ENCODE measurements at regions not wholly inside any gene's neighbourhood (a gene's known extent, or its start where the extent isn't known, plus 50 kb on each side); places are given as distances from the start of the nearest gene placed in this dataset.

DNA sequence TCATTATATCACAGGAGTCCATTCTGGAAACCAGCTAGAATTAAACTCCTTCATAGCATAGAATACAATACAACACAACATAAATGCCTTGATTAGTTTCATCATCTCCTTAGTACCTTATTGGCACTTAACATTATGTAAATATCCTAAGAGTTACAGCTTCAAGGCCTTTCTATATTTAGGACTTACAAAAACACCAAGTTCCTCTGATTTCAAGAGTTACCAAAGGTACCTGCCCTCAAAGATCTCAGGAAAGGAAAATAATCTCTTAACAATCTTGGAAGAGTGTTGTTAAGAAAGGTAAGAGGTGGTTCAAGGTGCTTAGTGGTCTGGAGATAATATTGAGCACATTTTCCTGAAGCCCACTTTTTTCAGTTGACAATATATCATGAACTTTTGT, 477.7 kb downstream of the IGSF11 start:
- Histone ChIP-seq H3K4me2 (ENCODE audit: low read length) (no peak overlapping the region), H3K79me1 (ENCODE audit: low read length) (no peaks in the 10 kb centered on the region), H2BK120ac (ENCODE audit: insufficient read depth, low read length, poor library complexity) (no peak overlapping the region), H3K9me3 (ENCODE audit: insufficient read depth, low read depth, low read length) (no peaks in the 10 kb centered on the region), H3K4me3 (ENCODE audit: low read depth, low read length) (no peak overlapping the region), H3K27me3 (ENCODE audit: insufficient read depth, low read length) (no peaks in the 10 kb centered on the region), H3K79me2 (ENCODE audit: control insufficient read depth, insufficient read depth, low read length, poor library complexity) (no peaks in the 10 kb centered on the region), H2BK12ac (ENCODE audit: low read length) (no peak overlapping the region), H2AK5ac (ENCODE audit: low read length) (no peak overlapping the region), H3K4me1 (ENCODE audit: control insufficient read depth in 1 of 2, insufficient read depth in 2 of 2, low read length in 2 of 2) (no peaks in the 10 kb centered on the region), H3K36me3 (ENCODE audit: control insufficient read depth in 1 of 2, insufficient read depth in 2 of 2, low read length in 2 of 2) (no peaks in the 10 kb centered on the region), H3K9ac (ENCODE audit: low read length) (no peak overlapping the region), H3K14ac (ENCODE audit: low read length) (no peak overlapping the region), H3K23ac (ENCODE audit: low read length) (no peak overlapping the region), H3K27ac (ENCODE audit: low read depth, low read length) (no peak overlapping the region), H2AFZ (ENCODE audit: insufficient read depth, low read length, poor library complexity) (no peak overlapping the region), H2BK5ac (ENCODE audit: low read depth, low read length, poor library complexity) (no peak overlapping the region), H3K4ac (ENCODE audit: low read depth, low read length) (no peak overlapping the region), H4K12ac (ENCODE audit: low read depth, low read length) (no peak overlapping the region), H3K18ac (ENCODE audit: low read length) (no peak overlapping the region), H4K8ac (ENCODE audit: low read depth, low read length) (no peak overlapping the region), H4K91ac (ENCODE audit: low read depth, low read length) (no peak overlapping the region)
- DNase-seq, result no peak

DNA sequence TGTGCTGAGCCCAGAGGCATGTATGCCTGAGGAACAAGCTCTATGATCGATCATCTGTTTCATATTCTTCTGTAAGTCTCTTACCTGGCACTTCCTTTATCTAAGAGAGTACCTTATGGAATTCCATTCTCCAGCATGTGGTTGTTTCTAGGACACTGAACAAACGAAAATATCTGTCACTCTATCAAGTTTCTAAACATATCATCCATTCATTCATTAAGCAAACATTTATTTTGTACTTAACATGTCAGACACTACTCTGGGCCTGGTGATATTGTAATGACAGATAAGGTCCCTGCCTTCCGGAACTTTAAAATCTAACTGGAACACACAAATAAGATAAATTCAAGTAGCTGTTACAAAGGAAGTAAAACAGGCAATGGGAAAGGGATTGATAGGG, 477.1 kb downstream of the IGSF11 start:
- no peak overlapping the region for H3K18ac ChIP-seq (ENCODE audit: low read length)
- H3K9ac ChIP-seq (ENCODE audit: low read length), result no peak overlapping the region
- no peak overlapping the region for H4K91ac ChIP-seq (ENCODE audit: low read depth, low read length)

GRCh38 chr3:118559286-118559685, 475.4 kb downstream of the IGSF11 start:
- WGBS (ENCODE audit: extremely low coverage, insufficient coverage, insufficient read length), result no CpG with 5 or more reads among the region's 1 CpG
- no peaks in the 10 kb centered on the region for H3K9me3 ChIP-seq (ENCODE audit: insufficient read depth, low read depth, low read length)
- no peaks in the 10 kb centered on the region for H3K79me1 ChIP-seq (ENCODE audit: low read length)

More for the DNA sequence above, 477.1 kb downstream of the IGSF11 start:
- no peak overlapping the region for H2BK120ac ChIP-seq (ENCODE audit: insufficient read depth, low read length, poor library complexity)
- no peak for DNase-seq
- no peak overlapping the region for H3K23ac ChIP-seq (ENCODE audit: low read length)
- H3K27ac ChIP-seq (ENCODE audit: low read depth, low read length), result no peak overlapping the region
- no peak overlapping the region for H2BK12ac ChIP-seq (ENCODE audit: low read length)
- no peak overlapping the region for H3K4me2 ChIP-seq (ENCODE audit: low read length)
- H3K4me1 ChIP-seq (ENCODE audit: control insufficient read depth in 1 of 2, insufficient read depth in 2 of 2, low read length in 2 of 2), result no peaks in the 10 kb centered on the region
- no peak overlapping the region for H4K8ac ChIP-seq (ENCODE audit: low read depth, low read length)
- no peak overlapping the region for H2AK5ac ChIP-seq (ENCODE audit: low read length)
- H3K79me1 ChIP-seq (ENCODE audit: low read length), result no peaks in the 10 kb centered on the region
- H3K79me2 ChIP-seq (ENCODE audit: control insufficient read depth, insufficient read depth, low read length, poor library complexity), result no peaks in the 10 kb centered on the region
- no peak overlapping the region for H3K4me3 ChIP-seq (ENCODE audit: low read depth, low read length)
- H3K9me3 ChIP-seq (ENCODE audit: insufficient read depth, low read depth, low read length), result no peaks in the 10 kb centered on the region
- H3K4ac ChIP-seq (ENCODE audit: low read depth, low read length), result no peak overlapping the region
- no peak overlapping the region for H2BK5ac ChIP-seq (ENCODE audit: low read depth, low read length, poor library complexity)
- no peaks in the 10 kb centered on the region for H3K27me3 ChIP-seq (ENCODE audit: insufficient read depth, low read length)
- no CpG with 5 or more reads among the region's 3 CpGs for WGBS (ENCODE audit: extremely low coverage, insufficient coverage, insufficient read length)
- no peak overlapping the region for H3K14ac ChIP-seq (ENCODE audit: low read length)
- H2AFZ ChIP-seq (ENCODE audit: insufficient read depth, low read length, poor library complexity), result no peak overlapping the region
- H4K12ac ChIP-seq (ENCODE audit: low read depth, low read length), result no peak overlapping the region
- H3K36me3 ChIP-seq (ENCODE audit: control insufficient read depth in 1 of 2, insufficient read depth in 2 of 2, low read length in 2 of 2), result no peaks in the 10 kb centered on the region

DNA sequence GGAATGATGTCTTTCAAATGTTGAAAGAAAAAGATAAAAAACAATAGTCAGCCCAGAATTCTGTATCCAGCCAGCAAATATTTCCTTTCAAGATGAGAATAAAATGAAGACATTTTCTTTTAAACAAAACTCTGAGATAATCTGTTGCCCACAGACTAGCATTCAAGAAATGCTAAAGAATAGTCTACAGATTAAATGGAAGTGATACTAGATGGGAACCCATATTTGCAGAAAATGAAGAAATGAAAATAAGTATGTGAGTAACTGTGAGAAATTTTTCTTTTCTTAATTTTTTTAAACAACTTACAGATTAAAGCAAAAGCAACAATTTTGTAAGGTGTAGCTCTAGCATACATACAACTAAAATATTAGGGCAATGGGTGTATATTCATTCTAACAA, 469.8 kb downstream of the IGSF11 start:
- Histone ChIP-seq H3K23ac (ENCODE audit: low read length) (no peak overlapping the region), H4K91ac (ENCODE audit: low read depth, low read length) (no peak overlapping the region)

More at GRCh38 chr3:118559286-118559685, 475.4 kb downstream of the IGSF11 start:
- H2BK120ac ChIP-seq (ENCODE audit: insufficient read depth, low read length, poor library complexity), result no peak overlapping the region
- no peaks in the 10 kb centered on the region for H3K36me3 ChIP-seq (ENCODE audit: control insufficient read depth in 1 of 2, insufficient read depth in 2 of 2, low read length in 2 of 2)
- no peak overlapping the region for H3K9ac ChIP-seq (ENCODE audit: low read length)
- no peak overlapping the region for H4K12ac ChIP-seq (ENCODE audit: low read depth, low read length)
- H2BK12ac ChIP-seq (ENCODE audit: low read length), result no peak overlapping the region
- H3K27ac ChIP-seq (ENCODE audit: low read depth, low read length), result no peak overlapping the region
- no peaks in the 10 kb centered on the region for H3K27me3 ChIP-seq (ENCODE audit: insufficient read depth, low read length)
- no peaks in the 10 kb centered on the region for H3K79me2 ChIP-seq (ENCODE audit: control insufficient read depth, insufficient read depth, low read length, poor library complexity)
- no peak overlapping the region for H3K14ac ChIP-seq (ENCODE audit: low read length)
- no peak overlapping the region for H3K4me2 ChIP-seq (ENCODE audit: low read length)
- H2BK5ac ChIP-seq (ENCODE audit: low read depth, low read length, poor library complexity), result no peak overlapping the region
- DNase-seq, result no peak
- H3K4me1 ChIP-seq (ENCODE audit: control insufficient read depth in 1 of 2, insufficient read depth in 2 of 2, low read length in 2 of 2), result no peaks in the 10 kb centered on the region
- H4K91ac ChIP-seq (ENCODE audit: low read depth, low read length), result no peak overlapping the region
- no peak overlapping the region for H3K23ac ChIP-seq (ENCODE audit: low read length)
- no peak overlapping the region for H4K8ac ChIP-seq (ENCODE audit: low read depth, low read length)
- H3K18ac ChIP-seq (ENCODE audit: low read length), result no peak overlapping the region
- no peak overlapping the region for H2AFZ ChIP-seq (ENCODE audit: insufficient read depth, low read length, poor library complexity)
- no peak overlapping the region for H3K4ac ChIP-seq (ENCODE audit: low read depth, low read length)
- H2AK5ac ChIP-seq (ENCODE audit: low read length), result no peak overlapping the region
- no peak overlapping the region for H3K4me3 ChIP-seq (ENCODE audit: low read depth, low read length)

DNA sequence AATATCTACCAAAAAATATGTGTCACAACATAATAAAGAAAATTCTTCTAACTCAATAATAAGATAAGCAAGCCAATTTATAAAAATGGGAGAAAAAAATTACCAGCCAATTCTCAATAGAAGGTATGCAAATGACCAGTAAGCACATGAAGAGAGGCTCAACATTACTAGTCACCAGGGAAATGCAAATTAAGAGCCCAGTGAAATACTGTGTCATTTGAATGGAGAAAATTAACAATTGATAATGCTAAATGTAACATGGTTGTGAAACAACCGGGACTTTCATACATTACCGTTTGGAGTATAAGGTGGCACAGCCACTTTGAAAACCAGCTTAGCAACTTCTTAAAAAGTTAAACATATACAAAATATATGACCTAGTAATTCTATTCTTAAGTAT, 460.7 kb downstream of the IGSF11 start:
- Histone ChIP-seq H3K36me3 (ENCODE audit: control insufficient read depth in 1 of 2, insufficient read depth in 2 of 2, low read length in 2 of 2) (no peaks in the 10 kb centered on the region), H3K27me3 (ENCODE audit: insufficient read depth, low read length) (no peaks in the 10 kb centered on the region), H3K4me1 (ENCODE audit: control insufficient read depth in 1 of 2, insufficient read depth in 2 of 2, low read length in 2 of 2) (no peaks in the 10 kb centered on the region), H3K79me2 (ENCODE audit: control insufficient read depth, insufficient read depth, low read length, poor library complexity) (no peaks in the 10 kb centered on the region), H3K14ac (ENCODE audit: low read length) (no peak overlapping the region), H3K9ac (ENCODE audit: low read length) (no peak overlapping the region), H2AFZ (ENCODE audit: insufficient read depth, low read length, poor library complexity) (no peak overlapping the region), H2BK5ac (ENCODE audit: low read depth, low read length, poor library complexity) (no peak overlapping the region), H3K79me1 (ENCODE audit: low read length) (no peaks in the 10 kb centered on the region), H3K27ac (ENCODE audit: low read depth, low read length) (no peak overlapping the region), H4K12ac (ENCODE audit: low read depth, low read length) (no peak overlapping the region), H3K9me3 (ENCODE audit: insufficient read depth, low read depth, low read length) (no peaks in the 10 kb centered on the region), H4K8ac (ENCODE audit: low read depth, low read length) (no peak overlapping the region), H2BK120ac (ENCODE audit: insufficient read depth, low read length, poor library complexity) (no peak overlapping the region), H3K18ac (ENCODE audit: low read length) (no peak overlapping the region), H3K4ac (ENCODE audit: low read depth, low read length) (no peak overlapping the region), H3K4me3 (ENCODE audit: low read depth, low read length) (no peak overlapping the region), H3K23ac (ENCODE audit: low read length) (no peak overlapping the region), H3K4me2 (ENCODE audit: low read length) (no peak overlapping the region), H2BK12ac (ENCODE audit: low read length) (no peak overlapping the region), H4K91ac (ENCODE audit: low read depth, low read length) (no peak overlapping the region), H2AK5ac (ENCODE audit: low read length) (no peak overlapping the region)
- DNase-seq, result no peak
- WGBS (ENCODE audit: extremely low coverage, insufficient coverage, insufficient read length), result no CpG with 5 or more reads among the region's 2 CpGs

More for the DNA sequence above, 469.8 kb downstream of the IGSF11 start:
- no peaks in the 10 kb centered on the region for H3K4me1 ChIP-seq (ENCODE audit: control insufficient read depth in 1 of 2, insufficient read depth in 2 of 2, low read length in 2 of 2)
- H3K27ac ChIP-seq (ENCODE audit: low read depth, low read length), result no peak overlapping the region
- H2AFZ ChIP-seq (ENCODE audit: insufficient read depth, low read length, poor library complexity), result no peak overlapping the region
- no peak overlapping the region for H4K12ac ChIP-seq (ENCODE audit: low read depth, low read length)
- no peak overlapping the region for H2BK5ac ChIP-seq (ENCODE audit: low read depth, low read length, poor library complexity)
- no peak overlapping the region for H3K14ac ChIP-seq (ENCODE audit: low read length)
- no peak overlapping the region for H3K18ac ChIP-seq (ENCODE audit: low read length)
- H3K9ac ChIP-seq (ENCODE audit: low read length), result no peak overlapping the region
- H3K36me3 ChIP-seq (ENCODE audit: control insufficient read depth in 1 of 2, insufficient read depth in 2 of 2, low read length in 2 of 2), result no peaks in the 10 kb centered on the region
- no peak for DNase-seq
- H3K79me2 ChIP-seq (ENCODE audit: control insufficient read depth, insufficient read depth, low read length, poor library complexity), result no peaks in the 10 kb centered on the region
- H3K4me2 ChIP-seq (ENCODE audit: low read length), result no peak overlapping the region
- no peak overlapping the region for H3K4me3 ChIP-seq (ENCODE audit: low read depth, low read length)
- no peak overlapping the region for H2BK120ac ChIP-seq (ENCODE audit: insufficient read depth, low read length, poor library complexity)
- no peaks in the 10 kb centered on the region for H3K79me1 ChIP-seq (ENCODE audit: low read length)
- H3K4ac ChIP-seq (ENCODE audit: low read depth, low read length), result no peak overlapping the region
- H3K27me3 ChIP-seq (ENCODE audit: insufficient read depth, low read length), result no peaks in the 10 kb centered on the region
- H2AK5ac ChIP-seq (ENCODE audit: low read length), result no peak overlapping the region
- no peak overlapping the region for H2BK12ac ChIP-seq (ENCODE audit: low read length)
- no peaks in the 10 kb centered on the region for H3K9me3 ChIP-seq (ENCODE audit: insufficient read depth, low read depth, low read length)
- H4K8ac ChIP-seq (ENCODE audit: low read depth, low read length), result no peak overlapping the region

Measured in trophoblast cell (in vitro differentiated cells and primary cell).